ENCODE measurements at regions not wholly inside any gene's neighbourhood (a gene's known extent, or its start where the extent isn't known, plus 50 kb on each side); places are given as distances from the start of the nearest gene placed in this dataset.

- intact Hi-C loops (cut with DNase I) = no loop called here
- Histone ChIP-seq H3K4me1 (no peaks in the 10 kb centered on the region), H3K36me3 (no peaks in the 10 kb centered on the region), H3K9me3 (no peaks in the 10 kb centered on the region), H3K4me3 (no peak overlapping the region), H3K27me3 (no peaks in the 10 kb centered on the region), H3K27ac (no peak overlapping the region)
- TF ChIP-seq, protein P1, sequence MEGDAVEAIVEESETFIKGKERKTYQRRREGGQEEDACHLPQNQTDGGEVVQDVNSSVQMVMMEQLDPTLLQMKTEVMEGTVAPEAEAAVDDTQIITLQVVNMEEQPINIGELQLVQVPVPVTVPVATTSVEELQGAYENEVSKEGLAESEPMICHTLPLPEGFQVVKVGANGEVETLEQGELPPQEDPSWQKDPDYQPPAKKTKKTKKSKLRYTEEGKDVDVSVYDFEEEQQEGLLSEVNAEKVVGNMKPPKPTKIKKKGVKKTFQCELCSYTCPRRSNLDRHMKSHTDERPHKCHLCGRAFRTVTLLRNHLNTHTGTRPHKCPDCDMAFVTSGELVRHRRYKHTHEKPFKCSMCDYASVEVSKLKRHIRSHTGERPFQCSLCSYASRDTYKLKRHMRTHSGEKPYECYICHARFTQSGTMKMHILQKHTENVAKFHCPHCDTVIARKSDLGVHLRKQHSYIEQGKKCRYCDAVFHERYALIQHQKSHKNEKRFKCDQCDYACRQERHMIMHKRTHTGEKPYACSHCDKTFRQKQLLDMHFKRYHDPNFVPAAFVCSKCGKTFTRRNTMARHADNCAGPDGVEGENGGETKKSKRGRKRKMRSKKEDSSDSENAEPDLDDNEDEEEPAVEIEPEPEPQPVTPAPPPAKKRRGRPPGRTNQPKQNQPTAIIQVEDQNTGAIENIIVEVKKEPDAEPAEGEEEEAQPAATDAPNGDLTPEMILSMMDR (IDR thresholded peaks at IDR 0.05) = no peak
- TF ChIP-seq POLR2A (IDR thresholded peaks at IDR 0.05) = no peak
- ATAC-seq (no peak), DNase-seq (no peak)
- WGBS (ENCODE audit: insufficient coverage, low coverage, low lambda C conversion rate, missing lambda C conversion rate) = 66% methylated on average over 4 of the region's 4 CpGs
Measured at GRCh38 chr13:74329962-74330361, 195.8 kb upstream of the KLF12 start.

DNA sequence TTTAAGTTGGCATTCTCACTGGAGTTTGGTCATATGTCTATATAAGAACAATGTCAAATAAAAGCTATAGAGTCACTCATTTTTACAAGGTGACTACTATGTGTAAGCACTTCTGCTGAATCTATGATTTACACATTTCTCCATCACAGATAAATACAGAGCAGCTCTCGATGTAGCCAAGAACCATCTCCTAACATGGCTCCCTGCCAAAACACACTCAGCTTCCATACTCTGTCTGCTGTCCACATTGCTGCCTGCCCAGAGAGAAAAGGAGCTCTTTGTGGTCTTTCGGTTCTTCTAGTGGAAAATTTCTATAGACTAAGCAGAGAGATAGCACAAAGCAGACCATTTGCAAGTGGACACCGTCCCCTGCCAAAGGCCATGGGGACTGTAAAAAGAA, 190.9 kb upstream of the KLF12 start:
- 31% methylated on average over 3 of the region's 3 CpGs for WGBS (ENCODE audit: insufficient coverage, low coverage, low lambda C conversion rate, missing lambda C conversion rate)
- TF ChIP-seq, protein P1 (IDR thresholded peaks at IDR 0.05) = no peak
- no peak for TF ChIP-seq POLR2A (IDR thresholded peaks at IDR 0.05)

DNA sequence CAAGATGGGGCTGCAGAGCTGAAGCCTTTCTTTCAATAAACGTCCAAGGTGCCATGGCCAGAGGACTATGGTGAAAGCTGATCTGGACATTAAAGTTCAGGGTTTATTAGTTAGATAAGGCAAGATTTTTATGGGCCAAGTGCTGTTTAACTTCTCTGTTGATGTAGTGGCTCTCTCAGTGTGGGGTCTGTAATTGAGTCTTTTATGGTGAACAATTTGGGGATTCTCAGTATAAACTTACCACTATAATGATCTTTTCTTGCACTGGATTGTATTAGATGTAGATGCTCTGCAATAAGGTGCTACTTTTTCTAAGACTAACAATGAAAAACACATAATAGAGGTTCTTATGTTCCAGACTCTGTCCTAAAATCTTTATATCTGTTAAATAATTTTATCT, 190.1 kb upstream of the KLF12 start:
- intact Hi-C loops (cut with DNase I) = no loop called here
- no peak for TF ChIP-seq POLR2A (IDR thresholded peaks at IDR 0.05)
- TF ChIP-seq, protein P1 (IDR thresholded peaks at IDR 0.05) = no peak
- ATAC-seq (no peak), DNase-seq (no peak)
- Histone ChIP-seq H3K27ac (no peak overlapping the region), H3K4me1 (no peaks in the 10 kb centered on the region), H3K36me3 (no peaks in the 10 kb centered on the region), H3K27me3 (no peaks in the 10 kb centered on the region), H3K4me3 (no peak overlapping the region), H3K9me3 (no peaks in the 10 kb centered on the region)
- 31% methylated on average over 1 of the region's 1 CpG for WGBS (ENCODE audit: insufficient coverage, low coverage, low lambda C conversion rate, missing lambda C conversion rate)

More for the DNA sequence above, 190.9 kb upstream of the KLF12 start:
- no peak for DNase-seq
- Histone ChIP-seq H3K4me3 (no peak overlapping the region), H3K36me3 (no peaks in the 10 kb centered on the region), H3K27me3 (no peaks in the 10 kb centered on the region), H3K4me1 (no peaks in the 10 kb centered on the region), H3K9me3 (no peaks in the 10 kb centered on the region), H3K27ac (no peak overlapping the region)
- peak; percentile 49 to 58 (median 52) for ATAC-seq
- intact Hi-C loops (cut with DNase I) = no loop called here

- TF ChIP-seq, protein P1 (IDR thresholded peaks at IDR 0.05) = no peak
- no peak for TF ChIP-seq POLR2A (IDR thresholded peaks at IDR 0.05)
- no peaks in the 10 kb centered on the region for H3K4me1 ChIP-seq
- intact Hi-C loops (cut with DNase I) = no loop called here
- no peaks in the 10 kb centered on the region for H3K27me3 ChIP-seq
- H3K4me3 ChIP-seq = no peak overlapping the region
- H3K36me3 ChIP-seq = no peaks in the 10 kb centered on the region
- DNase-seq (no peak), ATAC-seq (no peak)
- no peaks in the 10 kb centered on the region for H3K9me3 ChIP-seq
- no peak overlapping the region for H3K27ac ChIP-seq
- 75% methylated on average over 2 of the region's 2 CpGs for WGBS (ENCODE audit: insufficient coverage, low coverage, low lambda C conversion rate, missing lambda C conversion rate)
Measured at GRCh38 chr13:74322562-74322961, 188.4 kb upstream of the KLF12 start.

- ATAC-seq (no peak), DNase-seq (no peak)
- H3K27me3 ChIP-seq = no peaks in the 10 kb centered on the region
- no peaks in the 10 kb centered on the region for H3K36me3 ChIP-seq
- intact Hi-C loops (cut with DNase I) = no loop called here
- no peaks in the 10 kb centered on the region for H3K9me3 ChIP-seq
- H3K4me3 ChIP-seq = no peak overlapping the region
- 74% methylated on average over 2 of the region's 2 CpGs for WGBS (ENCODE audit: insufficient coverage, low coverage, low lambda C conversion rate, missing lambda C conversion rate)
- no peak overlapping the region for H3K27ac ChIP-seq
- no peak for TF ChIP-seq POLR2A (IDR thresholded peaks at IDR 0.05)
- TF ChIP-seq, protein P1 (IDR thresholded peaks at IDR 0.05) = no peak
- H3K4me1 ChIP-seq = no peaks in the 10 kb centered on the region
Measured at GRCh38 chr13:74320282-74320681, 186.1 kb upstream of the KLF12 start.
